Endothelial cell (in vitro differentiated cells): ENCODE measurements at regions not wholly inside any gene's neighbourhood (a gene's known extent, or its start where the extent isn't known, plus 50 kb on each side); places are given as distances from the start of the nearest gene placed in this dataset.
"Not testable (repeated sequence)": the region's sequence is repeated elsewhere in the genome, so short reads cannot be mapped to it uniquely, and the experiment has no call there.

Experiments
- DNase-seq: peaks from one replicate; pipeline ENCODE4 v3.0.0; 2021; ENCODE audit warnings: low spot score
- H3K27ac Mint-ChIP-seq: one replicate; pipeline ENCODE4 v1.8.0; 2021; ENCODE audit warnings: mixed read lengths, inconsistent platforms; ENCODE audit not compliant: unreplicated experiment
- H3K27me3 Mint-ChIP-seq: one replicate; pipeline ENCODE4 v1.8.0; 2021; ENCODE audit warnings: mild to moderate bottlenecking, moderate library complexity, mixed read lengths, inconsistent platforms; ENCODE audit not compliant: unreplicated experiment
- H3K36me3 Mint-ChIP-seq: one replicate; pipeline ENCODE4 v1.8.0; 2021; ENCODE audit warnings: mild to moderate bottlenecking, low read depth, mixed read lengths, inconsistent platforms; ENCODE audit not compliant: unreplicated experiment
- H3K4me1 Mint-ChIP-seq: one replicate; pipeline ENCODE4 v1.8.0; 2021; ENCODE audit warnings: mild to moderate bottlenecking, mixed read lengths, inconsistent platforms; ENCODE audit not compliant: unreplicated experiment
- H3K4me3 Mint-ChIP-seq: one replicate; pipeline ENCODE4 v1.8.0; 2021; ENCODE audit warnings: mild to moderate bottlenecking, mixed read lengths, inconsistent platforms; ENCODE audit not compliant: unreplicated experiment
- H3K9me3 Mint-ChIP-seq: one replicate; pipeline ENCODE4 v1.8.0; 2021; ENCODE audit warnings: mixed read lengths, inconsistent platforms; ENCODE audit not compliant: unreplicated experiment
- CTCF ChIP-seq: fragments of 200-600 bp; sonication (generic); IDR thresholded peaks from one replicate; pipeline ENCODE4 v1.5.0; 2021; ENCODE audit warnings: antibody characterized with exemption; ENCODE audit not compliant: unreplicated experiment

GRCh38 chr6:153449279-153449678 is 318.2 kb upstream of the RGS17 start:
- H3K4me3 Mint-ChIP-seq, result no peak overlapping the region

GRCh38 chr6:153442749-153443148 is 311.7 kb upstream of the RGS17 start:
- DNase-seq, H3K9me3 Mint-ChIP-seq, H3K36me3 Mint-ChIP-seq, H3K4me1 Mint-ChIP-seq, H3K4me3 Mint-ChIP-seq, H3K27me3 Mint-ChIP-seq, H3K27ac Mint-ChIP-seq: not testable (repeated sequence)

More at GRCh38 chr6:153449279-153449678, 318.2 kb upstream of the RGS17 start:
- no peak for TF ChIP-seq CTCF
- Mint-ChIP-seq H3K36me3 (no peaks in the 10 kb centered on the region), H3K27ac (no peak overlapping the region), H3K27me3 (no peaks in the 10 kb centered on the region), H3K9me3 (peaks cover 3% of the 10 kb centered on the region), H3K4me1 (no peaks in the 10 kb centered on the region)
- no peak for DNase-seq

- no peak overlapping the region for H3K27ac Mint-ChIP-seq
- H3K9me3 Mint-ChIP-seq, result peaks cover 8% of the 10 kb centered on the region
- no peaks in the 10 kb centered on the region for H3K27me3 Mint-ChIP-seq
- H3K4me3 Mint-ChIP-seq, result no peak overlapping the region
- no peaks in the 10 kb centered on the region for H3K36me3 Mint-ChIP-seq
- DNase-seq, result no peak
- TF ChIP-seq CTCF, result no peak
- H3K4me1 Mint-ChIP-seq, result peaks cover 4% of the 10 kb centered on the region
Measured at GRCh38 chr6:153442096-153442495, 311.0 kb upstream of the RGS17 start.

- H3K36me3 Mint-ChIP-seq, result no peaks in the 10 kb centered on the region
- H3K27ac Mint-ChIP-seq, result no peak overlapping the region
Measured at GRCh38 chr6:153437193-153437592, 306.1 kb upstream of the RGS17 start.

GRCh38 chr6:153436351-153436750 is 305.3 kb upstream of the RGS17 start:
- no peaks in the 10 kb centered on the region for H3K27me3 Mint-ChIP-seq
- no peaks in the 10 kb centered on the region for H3K36me3 Mint-ChIP-seq
- no peak overlapping the region for H3K4me3 Mint-ChIP-seq
- H3K27ac Mint-ChIP-seq, result no peak overlapping the region
- DNase-seq, result no peak
- no peaks in the 10 kb centered on the region for H3K9me3 Mint-ChIP-seq
- H3K4me1 Mint-ChIP-seq, result no peaks in the 10 kb centered on the region
- no peak for TF ChIP-seq CTCF

More at GRCh38 chr6:153437193-153437592, 306.1 kb upstream of the RGS17 start:
- Mint-ChIP-seq H3K4me1 (peaks cover 4% of the 10 kb centered on the region), H3K27me3 (no peaks in the 10 kb centered on the region), H3K4me3 (no peak overlapping the region), H3K9me3 (no peaks in the 10 kb centered on the region)
- TF ChIP-seq CTCF, result no peak
- no peak for DNase-seq

GRCh38 chr6:153435787-153436186 is 304.7 kb upstream of the RGS17 start:
- no peak for DNase-seq
- no peak for TF ChIP-seq CTCF
- no peak overlapping the region for H3K4me3 Mint-ChIP-seq
- no peaks in the 10 kb centered on the region for H3K27me3 Mint-ChIP-seq
- no peaks in the 10 kb centered on the region for H3K4me1 Mint-ChIP-seq
- no peaks in the 10 kb centered on the region for H3K9me3 Mint-ChIP-seq
- no peaks in the 10 kb centered on the region for H3K36me3 Mint-ChIP-seq
- no peak overlapping the region for H3K27ac Mint-ChIP-seq
